ENCODE measurements at regions not wholly inside any gene's neighbourhood (a gene's known extent, or its start where the extent isn't known, plus 50 kb on each side); places are given as distances from the start of the nearest gene placed in this dataset.

- DNase-seq = no peak
Measured at GRCh38 chr2:239459606-239460005, 58.8 kb upstream of the HDAC4 start.

GRCh38 chr2:239459056-239459455 is 58.2 kb upstream of the HDAC4 start:
- DNase-seq = no peak

GRCh38 chr2:239457586-239458445 is 57.0 kb upstream of the HDAC4 start:
- no peak for DNase-seq

- no peak for DNase-seq
Measured at GRCh38 chr2:239456940-239457339, 56.1 kb upstream of the HDAC4 start.

GRCh38 chr2:239455436-239456203 is 54.8 kb upstream of the HDAC4 start:
- no peak for DNase-seq

- no peak for DNase-seq
Measured at GRCh38 chr2:239454507-239454906, 53.7 kb upstream of the HDAC4 start.

Data from activated CD4-positive, alpha-beta T cell treated with anti-CD3 and anti-CD28 coated beads, Interleukin-2, amount 50 U/mL, for 16 hours (primary cell).